Neuronal stem cell (in vitro differentiated cells): ENCODE measurements at regions not wholly inside any gene's neighbourhood (a gene's known extent, or its start where the extent isn't known, plus 50 kb on each side); places are given as distances from the start of the nearest gene placed in this dataset.

Source experiments
- DNase-seq: peaks from one replicate; pipeline ENCODE4 v3.0.0-alpha.2; 2013; ENCODE audit warnings: low spot score
- H2AFZ ChIP-seq: one replicate; pipeline ENCODE4 v1.6.1; 2013; ENCODE audit warnings: mild to moderate bottlenecking, low read length, inconsistent platforms
- H2AK5ac ChIP-seq: 2 replicates; pipeline ENCODE4 v1.6.1; 2013; ENCODE audit warnings: low read depth, mild to moderate bottlenecking, inconsistent platforms, low read length, moderate library complexity, mixed read lengths
- H2BK120ac ChIP-seq: 2 replicates; pipeline ENCODE4 v1.6.1; 2013; ENCODE audit warnings: low read depth, mild to moderate bottlenecking, inconsistent platforms, low read length, moderate library complexity, mixed read lengths
- H2BK12ac ChIP-seq: one replicate; pipeline ENCODE4 v1.6.1; 2013; ENCODE audit warnings: low read length, inconsistent platforms
- H2BK15ac ChIP-seq: 2 replicates; pipeline ENCODE4 v1.6.1; 2013; ENCODE audit warnings: mild to moderate bottlenecking, low read length, inconsistent platforms, mixed read lengths
- H2BK5ac ChIP-seq: one replicate; pipeline ENCODE4 v1.6.1; 2013; ENCODE audit warnings: inconsistent platforms, mild to moderate bottlenecking, low read length, moderate library complexity
- H3K14ac ChIP-seq: one replicate; pipeline ENCODE4 v1.6.1; 2013; ENCODE audit warnings: low read length, inconsistent platforms
- H3K18ac ChIP-seq: 2 replicates; pipeline ENCODE4 v1.6.1; 2013; ENCODE audit warnings: low read length, inconsistent platforms
- H3K23ac ChIP-seq: 2 replicates; pipeline ENCODE4 v1.6.1; 2013; ENCODE audit warnings: low read depth, mild to moderate bottlenecking, mixed read lengths, low read length, inconsistent platforms; ENCODE audit not compliant: poor library complexity
- H3K27ac ChIP-seq: replicated peaks from 3 replicates; pipeline ENCODE4 v1.5.1; 2013; ENCODE audit warnings: low read length, inconsistent platforms
- H3K27me3 ChIP-seq, 3 experiments: 2 replicates each; pipeline ENCODE4 v1.6.1; 2013; ENCODE audit warnings: low read length in 3 of 3, mild to moderate bottlenecking in 2 of 3, inconsistent platforms in 1 of 3, low read depth in 1 of 3, mixed read lengths in 1 of 3, moderate library complexity in 1 of 3; ENCODE audit not compliant: control insufficient read depth in 3 of 3, insufficient read depth in 3 of 3
- H3K36me3 ChIP-seq, 2 donors: replicated peaks in 1 of 2; 2 replicates each; pipeline ENCODE4 v1.6.1; 2013; ENCODE audit warnings: low read length in 2 of 2; ENCODE audit not compliant: control insufficient read depth in 2 of 2, insufficient read depth in 2 of 2
- H3K4ac ChIP-seq: 2 replicates; pipeline ENCODE4 v1.6.1; 2013; ENCODE audit warnings: inconsistent platforms, mild to moderate bottlenecking, low read length, moderate library complexity
- H3K4me1 ChIP-seq, 2 donors: 1 replicate in 1 of 2; 2 replicates in 1 of 2; pipeline ENCODE4 v1.6.1; 2013; ENCODE audit warnings: low read length in 2 of 2, low read depth in 1 of 2; ENCODE audit not compliant: control insufficient read depth in 2 of 2, insufficient read depth in 1 of 2
- H3K4me2 ChIP-seq: one replicate; pipeline ENCODE4 v1.6.1; 2013; ENCODE audit warnings: mild to moderate bottlenecking, low read length, inconsistent platforms; ENCODE audit not compliant: insufficient read depth, poor library complexity, severe bottlenecking
- H3K4me3 ChIP-seq, 2 donors: 2 replicates each; pipeline ENCODE4 v1.5.1; 2013; ENCODE audit warnings: low read length in 2 of 2, mild to moderate bottlenecking in 2 of 2, inconsistent platforms in 1 of 2, moderate library complexity in 1 of 2
- H3K79me1 ChIP-seq: one replicate; pipeline ENCODE4 v1.6.1; 2013; ENCODE audit warnings: low read depth, mild to moderate bottlenecking, inconsistent platforms, low read length, moderate library complexity
- H3K9ac ChIP-seq: one replicate; pipeline ENCODE4 v1.6.1; 2013; ENCODE audit warnings: mild to moderate bottlenecking, low read depth, low read length, inconsistent platforms; ENCODE audit not compliant: poor library complexity
- H3K9me3 ChIP-seq, 2 donors: replicated peaks in 1 of 2; 2 replicates each; pipeline versions ENCODE3 to v1.6.1; 2013; ENCODE audit warnings: low read length in 2 of 2, mild to moderate bottlenecking in 2 of 2, inconsistent platforms in 1 of 2, low read depth in 1 of 2, mixed read lengths in 1 of 2, moderate library complexity in 1 of 2; ENCODE audit not compliant: control insufficient read depth in 2 of 2, insufficient read depth in 1 of 2
- H4K8ac ChIP-seq: one replicate; pipeline ENCODE4 v1.6.1; 2013; ENCODE audit warnings: low read depth, mild to moderate bottlenecking, inconsistent platforms, low read length, moderate library complexity
- H4K91ac ChIP-seq: one replicate; pipeline ENCODE4 v1.6.1; 2013; ENCODE audit warnings: low read length, low read depth, mild to moderate bottlenecking, inconsistent platforms; ENCODE audit not compliant: poor library complexity
- WGBS, 2 donors: extraction: QIAGEN DNeasy Blood & Tissue Kit; methylation state at CpG; one replicate each; pipeline ENCODE4 v1.1.7; 2013; ENCODE audit warnings: missing lambda C conversion rate in 2 of 2, mixed read lengths in 1 of 2; ENCODE audit not compliant: insufficient read length in 2 of 2, insufficient replicate concordance in 1 of 2; ENCODE audit errors: extremely low coverage in 2 of 2; 5-methylcytosine and 5-hydroxymethylcytosine counted together

DNA sequence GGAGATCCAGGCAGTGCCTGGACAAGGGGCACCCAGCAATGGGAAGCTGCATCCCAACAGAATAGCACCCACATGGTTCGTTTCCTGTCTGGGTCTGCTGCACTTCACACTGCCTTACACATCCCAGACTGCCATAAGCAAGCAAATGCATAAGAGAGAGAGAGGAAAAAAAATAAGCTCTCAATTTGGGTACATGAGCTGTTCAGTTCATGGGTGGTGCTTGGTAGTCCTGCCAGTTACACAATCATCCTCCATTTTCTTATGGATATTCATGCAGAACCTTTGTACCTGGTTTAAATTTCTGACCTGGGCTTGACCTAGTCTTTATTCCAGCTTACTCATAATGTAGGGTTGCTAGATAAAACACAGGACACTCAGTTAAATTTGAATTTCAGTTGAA is 733.6 kb downstream of the TNS3 start:
- Histone ChIP-seq H3K4me2 (no peak overlapping the region), H3K36me3 (no peaks in the 10 kb centered on the region), H3K9ac (no peak overlapping the region), H2BK5ac (no peak overlapping the region), H2AK5ac (no peak overlapping the region), H3K4me3 (no peak overlapping the region), H3K79me1 (no peaks in the 10 kb centered on the region), H2BK15ac (no peak overlapping the region), H3K27ac (no peak overlapping the region), H3K9me3 (no peaks in the 10 kb centered on the region), H3K27me3 (no peaks in the 10 kb centered on the region), H4K91ac (no peak overlapping the region), H2BK120ac (no peak overlapping the region), H3K4ac (no peak overlapping the region), H3K18ac (no peak overlapping the region), H3K14ac (no peak overlapping the region), H4K8ac (no peak overlapping the region), H3K23ac (no peak overlapping the region), H3K4me1 (no peaks in the 10 kb centered on the region), H2BK12ac (no peak overlapping the region), H2AFZ (no peak overlapping the region)
- DNase-seq, result no peak
- WGBS, 2 donors, result no CpG with 5 or more reads among the region's 1 CpG

DNA sequence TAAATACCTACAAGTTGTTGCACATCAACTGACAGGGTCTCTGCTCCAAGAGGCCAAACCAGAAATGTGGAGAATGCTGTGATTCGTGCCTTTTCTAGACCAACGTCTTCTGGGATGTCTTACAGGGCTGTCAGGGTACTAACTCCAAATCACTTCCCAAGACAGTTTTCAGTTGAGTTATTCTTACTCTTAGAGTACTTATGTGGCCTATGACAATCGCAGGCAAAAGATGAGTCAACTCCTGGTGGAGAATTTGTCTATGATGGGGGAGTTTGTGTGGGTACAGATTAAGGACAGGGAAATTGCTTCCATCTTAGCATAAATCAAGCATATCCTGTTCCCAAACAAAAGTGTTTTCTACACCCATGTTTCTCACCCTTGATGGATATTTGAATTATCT is 734.8 kb downstream of the TNS3 start:
- H2AK5ac ChIP-seq, result no peak overlapping the region
- H3K36me3 ChIP-seq, result no peaks in the 10 kb centered on the region
- no peaks in the 10 kb centered on the region for H3K79me1 ChIP-seq
- H3K4me3 ChIP-seq, result no peak overlapping the region
- no peak overlapping the region for H3K4me2 ChIP-seq
- H3K23ac ChIP-seq, result no peak overlapping the region
- H3K4me1 ChIP-seq, result no peaks in the 10 kb centered on the region
- DNase-seq, result no peak
- H3K4ac ChIP-seq, result no peak overlapping the region
- no peak overlapping the region for H2AFZ ChIP-seq
- H3K9ac ChIP-seq, result no peak overlapping the region
- H2BK12ac ChIP-seq, result no peak overlapping the region
- H2BK5ac ChIP-seq, result no peak overlapping the region
- no peaks in the 10 kb centered on the region for H3K9me3 ChIP-seq
- no peak overlapping the region for H3K14ac ChIP-seq
- H3K27ac ChIP-seq, result no peak overlapping the region
- no peaks in the 10 kb centered on the region for H3K27me3 ChIP-seq
- no peak overlapping the region for H2BK15ac ChIP-seq
- no peak overlapping the region for H2BK120ac ChIP-seq
- no peak overlapping the region for H3K18ac ChIP-seq
- no CpG with 5 or more reads among the region's 3 CpGs for WGBS, 2 donors
- no peak overlapping the region for H4K8ac ChIP-seq
- H4K91ac ChIP-seq, result no peak overlapping the region

- no peaks in the 10 kb centered on the region for H3K27me3 ChIP-seq
- H3K14ac ChIP-seq, result no peak overlapping the region
- DNase-seq, result no peak
- H2BK5ac ChIP-seq, result no peak overlapping the region
- no peak overlapping the region for H3K4me3 ChIP-seq
- no CpG with 5 or more reads among the region's 3 CpGs for WGBS, 2 donors
- H2BK15ac ChIP-seq, result no peak overlapping the region
- H3K36me3 ChIP-seq, result no peaks in the 10 kb centered on the region
- no peak overlapping the region for H3K4ac ChIP-seq
- H3K4me1 ChIP-seq, result no peaks in the 10 kb centered on the region
- H2BK120ac ChIP-seq, result no peak overlapping the region
- no peaks in the 10 kb centered on the region for H3K9me3 ChIP-seq
- no peak overlapping the region for H3K18ac ChIP-seq
- no peak overlapping the region for H3K23ac ChIP-seq
- no peak overlapping the region for H3K4me2 ChIP-seq
- no peak overlapping the region for H4K91ac ChIP-seq
- H2BK12ac ChIP-seq, result no peak overlapping the region
- H2AK5ac ChIP-seq, result no peak overlapping the region
- H3K79me1 ChIP-seq, result no peaks in the 10 kb centered on the region
- no peak overlapping the region for H4K8ac ChIP-seq
- H3K27ac ChIP-seq, result no peak overlapping the region
- no peak overlapping the region for H3K9ac ChIP-seq
- H2AFZ ChIP-seq, result no peak overlapping the region
Observed at GRCh38 chr7:46844486-46844885, 737.4 kb downstream of the TNS3 start.

- Histone ChIP-seq H2BK15ac (no peak overlapping the region), H3K27ac (no peak overlapping the region), H2BK5ac (no peak overlapping the region), H2AK5ac (no peak overlapping the region), H3K18ac (no peak overlapping the region), H2BK120ac (no peak overlapping the region), H4K91ac (no peak overlapping the region), H3K79me1 (no peaks in the 10 kb centered on the region), H3K14ac (no peak overlapping the region), H3K27me3 (no peaks in the 10 kb centered on the region), H3K4ac (no peak overlapping the region), H2AFZ (no peak overlapping the region), H3K4me1 (no peaks in the 10 kb centered on the region), H3K36me3 (no peaks in the 10 kb centered on the region), H4K8ac (no peak overlapping the region), H3K9ac (no peak overlapping the region), H2BK12ac (no peak overlapping the region), H3K4me2 (no peak overlapping the region), H3K23ac (no peak overlapping the region), H3K4me3 (no peak overlapping the region), H3K9me3 (no peaks in the 10 kb centered on the region)
- no CpG with 5 or more reads among the region's 3 CpGs for WGBS, 2 donors
- DNase-seq, result no peak
Observed at GRCh38 chr7:46841248-46841647, 740.7 kb downstream of the TNS3 start.
